ENCODE measurements at regions not wholly inside any gene's neighbourhood (a gene's known extent, or its start where the extent isn't known, plus 50 kb on each side); places are given as distances from the start of the nearest gene placed in this dataset.

- DNase-seq: no peak
These were observed 116.4 kb downstream of the IRS2 start for GRCh38 chr13:109669956-109670355.

GRCh38 chr13:109669234-109669612 is 117.2 kb downstream of the IRS2 start:
- no peak for DNase-seq

- DNase-seq: no peak
These were observed 117.8 kb downstream of the IRS2 start for GRCh38 chr13:109668433-109669233.

- DNase-seq: no peak
These were observed 118.5 kb downstream of the IRS2 start for GRCh38 chr13:109667807-109668291.

GRCh38 chr13:109667056-109667455 is 119.3 kb downstream of the IRS2 start:
- no peak for DNase-seq

GRCh38 chr13:109666656-109667055 is 119.7 kb downstream of the IRS2 start:
- no peak for DNase-seq

GRCh38 chr13:109665781-109666249 is 120.6 kb downstream of the IRS2 start:
- no peak for DNase-seq

GRCh38 chr13:109665240-109665639 is 121.1 kb downstream of the IRS2 start:
- DNase-seq: no peak

- DNase-seq: no peak
These were observed 129.0 kb downstream of the IRS2 start for GRCh38 chr13:109657395-109657794.

GRCh38 chr13:109656206-109656605 is 130.2 kb downstream of the IRS2 start:
- DNase-seq: no peak

GRCh38 chr13:109655611-109656010 is 130.8 kb downstream of the IRS2 start:
- no peak for DNase-seq

- DNase-seq: no peak
These were observed 131.2 kb downstream of the IRS2 start for GRCh38 chr13:109655206-109655600.

GRCh38 chr13:109654341-109655205 is 131.8 kb downstream of the IRS2 start:
- DNase-seq: peak; percentile 23

GRCh38 chr13:109652531-109652930 is 133.9 kb downstream of the IRS2 start:
- no peak for DNase-seq

GRCh38 chr13:109651854-109652253 is 134.5 kb downstream of the IRS2 start:
- DNase-seq: no peak

- no peak for DNase-seq
These were observed 135.1 kb downstream of the IRS2 start for GRCh38 chr13:109651311-109651710.

GRCh38 chr13:109650861-109651260 is 135.5 kb downstream of the IRS2 start:
- no peak for DNase-seq

GRCh38 chr13:109649713-109650112 is 136.7 kb downstream of the IRS2 start:
- DNase-seq: no peak

- no peak for DNase-seq
These were observed 138.7 kb downstream of the IRS2 start for GRCh38 chr13:109647699-109648098.

GRCh38 chr13:109647053-109647452 is 139.3 kb downstream of the IRS2 start:
- DNase-seq: no peak

- no peak for DNase-seq
These were observed 140.0 kb downstream of the IRS2 start for GRCh38 chr13:109646423-109646822.

GRCh38 chr13:109645831-109646230 is 140.6 kb downstream of the IRS2 start:
- no peak for DNase-seq

GRCh38 chr13:109644956-109645355 is 141.4 kb downstream of the IRS2 start:
- no peak for DNase-seq

Data from midbrain (tissue), 1 donor.